Kidney tubule cell (primary cell): ENCODE measurements at regions not wholly inside any gene's neighbourhood (a gene's known extent, or its start where the extent isn't known, plus 50 kb on each side); places are given as distances from the start of the nearest gene placed in this dataset.
"Not testable (repeated sequence)": the region's sequence is repeated elsewhere in the genome, so short reads cannot be mapped to it uniquely, and the experiment has no call there.

Source experiments
- DNase-seq: peaks from one replicate; pipeline ENCODE4 v3.0.0-alpha.2; 2018; ENCODE audit warnings: low spot score

DNA sequence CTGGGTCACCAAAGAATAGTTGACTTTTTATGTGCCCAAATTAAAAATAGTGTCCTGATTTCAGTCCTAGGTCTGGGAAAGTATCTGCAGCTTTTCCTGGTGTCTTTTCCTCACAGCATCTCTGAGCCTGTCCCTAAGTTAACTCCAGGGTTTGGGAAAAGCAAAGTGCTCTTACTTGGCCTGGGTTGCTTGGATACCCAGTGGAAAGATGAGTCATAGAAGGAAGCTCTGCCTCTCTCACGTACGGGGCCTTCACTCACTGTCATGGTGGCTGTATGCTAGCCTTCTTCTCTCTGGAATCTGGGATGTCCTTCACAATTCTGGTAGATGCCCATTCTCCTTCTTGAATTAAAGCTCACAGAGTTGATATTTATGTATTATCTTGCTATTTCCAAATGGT is 607.3 kb downstream of the ANKRD50 start:
- peak; percentile 50 for DNase-seq

DNA sequence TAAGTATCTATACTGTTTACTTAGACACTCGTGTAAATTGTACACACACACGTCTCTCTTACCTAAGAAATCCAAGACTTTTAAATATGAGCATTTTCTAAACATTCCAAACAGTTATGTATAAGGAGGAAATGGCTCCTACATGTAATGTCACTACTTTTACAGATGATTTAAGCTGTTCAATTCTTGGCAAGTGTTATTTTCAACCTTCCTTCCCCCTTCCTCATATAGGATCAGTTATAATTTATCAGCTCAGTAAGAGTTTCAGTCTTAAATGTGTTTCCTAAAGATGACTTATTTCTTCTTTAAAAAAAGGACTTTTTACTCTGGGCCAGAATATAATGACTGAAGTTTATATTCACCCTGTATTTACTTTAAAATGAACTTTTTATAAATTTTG is 601.1 kb downstream of the ANKRD50 start:
- DNase-seq = no peak

DNA sequence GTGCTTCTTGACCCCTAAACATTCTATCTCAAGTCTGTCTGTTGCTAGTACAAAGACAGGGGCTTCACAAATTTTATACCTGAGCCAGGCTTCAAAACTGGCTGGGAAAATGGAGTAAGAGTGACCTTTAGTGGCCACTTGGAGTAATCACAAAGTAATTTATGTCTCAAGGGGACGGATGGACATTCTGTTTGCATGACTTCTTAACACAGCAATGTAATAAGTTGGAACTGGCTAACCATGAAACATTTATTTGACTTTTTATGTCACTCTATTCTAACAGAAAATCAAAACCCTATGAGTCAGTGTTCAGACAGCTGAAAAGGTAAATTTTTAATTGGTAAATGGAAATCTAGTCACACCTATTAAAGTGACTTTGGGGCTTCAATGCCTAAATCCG is 600.6 kb downstream of the ANKRD50 start:
- DNase-seq = peak; percentile 83

DNA sequence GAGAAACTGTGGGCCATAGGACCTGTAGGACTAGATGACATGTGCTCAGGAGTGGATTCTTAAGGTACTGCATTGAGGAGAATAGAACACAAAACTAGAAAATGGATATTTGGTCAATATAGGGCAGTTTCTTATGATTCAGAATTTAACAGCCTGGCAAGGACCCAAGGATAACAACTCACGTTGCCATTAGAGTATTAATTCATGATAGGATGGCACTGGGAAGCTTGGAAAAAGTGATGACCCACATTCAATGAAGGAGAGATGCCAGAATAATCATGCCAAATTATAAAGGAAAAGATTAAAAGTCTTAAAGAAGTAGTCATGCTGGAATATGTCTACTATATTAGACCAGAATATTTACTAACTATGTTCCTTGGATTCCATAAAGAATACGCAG is 594.5 kb downstream of the ANKRD50 start:
- DNase-seq = no peak

DNA sequence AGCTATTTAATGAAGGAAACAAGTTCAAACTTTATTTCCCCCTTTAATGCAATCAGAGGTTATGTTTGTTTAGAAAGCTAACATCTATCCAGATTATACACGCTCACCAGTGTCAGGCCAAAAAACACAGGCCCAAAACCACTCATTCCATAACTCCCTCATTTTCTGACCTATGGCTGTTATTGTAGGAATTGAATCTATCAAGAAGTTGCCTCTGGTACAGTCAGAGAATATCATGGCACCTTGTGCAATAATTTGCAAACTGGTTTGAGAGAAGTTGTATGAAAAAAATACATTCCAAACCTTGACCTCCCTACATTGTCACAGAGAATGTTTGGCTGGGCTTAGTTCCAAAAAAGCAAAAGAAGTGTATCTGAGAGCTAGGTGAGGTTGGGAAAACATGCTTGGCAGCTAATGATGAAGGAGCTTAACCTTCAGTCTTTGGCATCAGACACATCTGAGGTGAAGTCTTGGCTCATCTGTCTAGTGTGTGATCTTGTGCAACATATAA is 591.0 kb downstream of the ANKRD50 start:
- DNase-seq = peak; percentile 32

DNA sequence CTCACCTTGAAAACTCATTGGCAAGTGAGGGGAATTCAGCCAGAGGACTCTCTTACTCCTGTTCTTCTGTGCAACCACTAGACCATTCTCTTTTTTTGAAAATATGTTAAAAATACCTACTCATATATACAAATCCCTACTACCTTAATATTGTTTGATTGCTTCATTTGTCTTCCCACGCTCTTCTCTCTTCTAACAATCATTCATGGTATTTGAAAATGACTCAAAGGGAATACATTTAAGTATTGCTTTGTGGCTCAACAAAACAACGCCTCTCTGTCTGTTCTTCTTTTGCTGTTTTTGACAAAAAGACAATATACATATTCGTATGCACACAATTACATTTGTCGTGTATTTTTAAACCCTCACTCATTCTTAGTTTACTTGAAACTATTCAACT is 589.4 kb downstream of the ANKRD50 start:
- DNase-seq = no peak

DNA sequence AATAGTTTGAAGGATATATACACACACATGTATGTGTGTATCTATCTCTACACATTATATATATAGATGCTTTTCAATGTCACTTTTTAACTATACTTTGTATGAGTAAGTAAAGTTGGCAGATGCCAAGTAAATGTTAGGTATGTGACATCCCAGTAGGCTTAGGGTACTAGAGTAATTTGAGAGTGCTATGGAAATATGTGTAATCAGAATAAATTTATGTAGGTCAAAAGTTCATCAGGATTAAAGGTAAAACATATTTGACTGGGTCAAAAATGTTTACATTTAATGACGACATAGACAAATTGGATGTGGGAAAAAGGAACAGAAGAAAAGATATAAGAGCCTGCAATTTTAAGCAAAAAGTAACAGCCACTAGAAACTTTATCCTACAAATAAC is 588.8 kb downstream of the ANKRD50 start:
- DNase-seq = no peak

DNA sequence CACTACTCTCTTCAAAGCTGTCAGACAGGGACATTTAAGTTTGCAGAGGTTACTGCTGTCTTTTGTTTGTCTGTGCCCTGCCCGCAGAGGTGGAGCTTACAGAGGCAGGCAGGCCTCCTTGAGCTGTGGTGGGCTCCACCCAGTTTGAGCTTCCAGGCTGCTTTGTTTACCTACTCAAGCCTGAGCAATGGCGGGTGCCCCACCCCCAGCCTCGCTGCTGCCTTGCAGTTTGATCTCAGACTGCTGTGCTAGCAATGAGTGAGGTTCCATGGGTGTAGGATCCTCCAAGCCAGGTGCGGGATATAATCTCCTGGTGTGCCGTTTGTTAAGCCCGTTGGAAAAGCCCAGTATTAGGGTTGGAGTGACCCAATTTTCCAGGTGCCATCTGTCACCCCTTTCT is 581.2 kb downstream of the ANKRD50 start:
- not testable (repeated sequence) for DNase-seq

DNA sequence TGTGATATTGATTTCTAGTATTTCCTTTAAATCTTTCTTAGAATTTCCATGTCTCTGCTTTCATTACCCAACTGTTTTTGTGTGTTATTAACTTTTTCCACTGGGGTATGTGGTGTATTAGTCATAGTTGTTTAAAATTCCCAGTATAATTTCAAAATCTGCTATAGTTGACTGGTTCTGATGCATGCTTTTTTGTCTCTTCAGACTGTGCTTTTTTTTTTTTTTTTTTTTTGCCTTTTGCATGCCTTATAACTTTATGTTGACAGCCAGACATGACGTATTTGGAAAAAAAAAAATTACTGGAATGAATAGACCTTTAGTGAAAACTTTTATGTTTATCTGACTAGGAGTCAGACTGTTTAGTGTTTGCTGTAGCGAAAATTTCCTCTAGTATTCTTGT is 580.4 kb downstream of the ANKRD50 start:
- DNase-seq = peak; percentile 30

DNA sequence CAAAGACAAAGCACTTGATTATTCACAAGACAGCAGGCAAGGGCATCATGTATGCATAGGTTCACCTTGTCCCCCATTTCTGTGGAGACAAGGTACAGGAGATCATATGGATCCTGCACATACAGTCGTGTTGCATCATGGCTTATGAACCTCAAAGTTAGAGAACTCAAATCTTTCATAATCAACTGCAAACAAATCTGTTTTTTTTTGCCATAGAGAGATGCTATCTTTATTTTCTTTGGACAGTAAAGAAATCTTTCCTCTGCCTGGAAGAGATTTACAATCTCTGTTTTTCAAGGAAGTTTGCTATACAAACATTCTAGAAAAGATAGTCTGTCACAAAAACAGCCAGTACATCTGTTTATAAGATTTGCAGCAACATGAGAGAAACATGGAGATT is 578.8 kb downstream of the ANKRD50 start:
- DNase-seq = no peak

DNA sequence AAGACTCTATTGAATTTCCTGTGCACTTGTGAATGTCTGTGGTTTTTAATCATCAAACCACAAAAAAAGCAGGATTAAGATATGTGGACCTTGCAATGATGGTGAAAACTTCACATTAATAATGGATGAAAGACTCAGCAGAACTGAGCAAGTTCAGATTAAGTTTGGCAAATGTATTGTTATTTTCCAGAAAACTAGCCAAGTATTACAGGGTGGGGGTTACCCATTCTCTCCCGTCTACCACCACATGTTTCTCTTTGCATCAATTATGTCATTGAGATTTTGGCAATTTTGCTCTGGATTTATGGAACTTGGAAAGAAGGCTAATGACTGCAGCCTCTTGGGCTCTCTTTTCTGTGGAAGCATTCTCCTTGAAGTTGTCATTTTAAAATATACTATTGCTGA is 577.1 kb downstream of the ANKRD50 start:
- peak; percentile 37 for DNase-seq

DNA sequence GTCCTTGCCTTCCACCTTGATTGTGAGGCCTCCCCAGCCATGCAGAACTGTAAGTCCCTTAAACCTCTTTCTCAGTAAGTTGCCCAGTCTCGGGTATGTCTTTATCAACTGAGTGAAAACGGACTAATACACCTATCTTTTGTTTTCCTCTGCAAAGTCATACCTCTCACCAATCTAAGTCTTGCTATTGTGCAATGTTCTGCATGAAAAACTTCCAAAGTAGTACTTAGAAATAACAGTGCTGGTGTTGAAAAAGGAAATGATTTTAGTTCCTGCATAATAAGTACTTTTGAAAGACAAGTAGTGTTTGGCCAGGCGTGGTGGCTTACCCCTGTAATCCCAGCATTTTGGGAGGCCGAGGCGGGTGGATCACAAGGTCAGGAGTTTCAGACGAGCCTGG is 573.5 kb downstream of the ANKRD50 start:
- peak; percentile 8 for DNase-seq

DNA sequence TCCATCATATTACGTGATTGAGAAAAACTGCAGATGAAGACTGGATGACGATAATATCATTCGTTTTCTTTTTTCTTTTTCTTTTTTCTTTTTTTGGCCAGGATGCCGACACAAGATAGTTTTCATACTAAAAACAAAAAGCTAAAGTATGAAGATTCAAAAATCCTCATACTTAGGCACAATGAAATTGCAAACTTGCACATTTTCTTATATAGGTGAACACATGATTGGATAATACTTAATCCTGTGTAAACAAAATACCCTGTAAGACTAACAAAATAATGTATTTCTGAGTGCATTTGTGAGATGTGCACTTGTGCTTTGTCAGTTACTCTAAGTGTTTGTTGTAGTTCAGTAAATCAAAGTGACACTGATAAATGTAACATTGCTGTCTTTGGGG is 568.9 kb downstream of the ANKRD50 start:
- no peak for DNase-seq

DNA sequence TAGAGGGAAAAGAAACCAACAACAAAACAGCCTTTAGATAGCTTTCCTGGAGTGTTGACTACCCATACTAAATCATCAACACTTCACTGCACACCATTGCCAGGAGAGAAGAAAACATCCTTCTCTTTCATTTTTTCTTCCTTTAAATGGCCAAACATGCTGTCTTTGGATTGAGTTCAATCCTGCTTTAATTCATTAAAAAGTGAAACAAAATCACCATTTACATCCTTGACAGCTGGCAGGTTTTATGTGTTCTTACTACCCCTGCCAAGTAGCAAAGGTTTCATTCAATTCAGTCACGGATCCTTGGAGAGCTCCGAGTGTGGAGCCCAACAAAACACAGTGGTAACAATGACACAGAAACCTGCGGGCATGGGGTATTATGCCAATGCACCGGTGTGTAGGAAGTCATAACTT is 568.3 kb downstream of the ANKRD50 start:
- DNase-seq = peak; percentile 45

DNA sequence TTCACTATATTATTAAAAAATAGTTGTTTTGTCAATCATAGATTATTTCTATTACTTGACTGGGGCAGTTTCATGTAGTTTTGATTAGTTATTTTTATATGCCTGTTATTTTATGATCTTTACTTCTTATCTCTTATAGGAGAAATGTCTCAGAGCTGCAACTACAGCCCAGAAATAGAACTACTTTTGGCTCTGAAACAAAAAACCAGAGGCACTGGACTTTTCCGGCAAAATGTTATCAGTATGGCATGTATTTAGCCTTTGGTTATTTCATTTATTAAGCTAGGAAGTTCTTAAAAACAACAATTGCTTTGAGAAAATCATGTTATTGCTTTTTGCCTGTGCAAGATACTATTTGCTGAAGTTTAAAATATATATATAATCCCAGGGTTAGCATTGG is 566.5 kb downstream of the ANKRD50 start:
- no peak for DNase-seq

DNA sequence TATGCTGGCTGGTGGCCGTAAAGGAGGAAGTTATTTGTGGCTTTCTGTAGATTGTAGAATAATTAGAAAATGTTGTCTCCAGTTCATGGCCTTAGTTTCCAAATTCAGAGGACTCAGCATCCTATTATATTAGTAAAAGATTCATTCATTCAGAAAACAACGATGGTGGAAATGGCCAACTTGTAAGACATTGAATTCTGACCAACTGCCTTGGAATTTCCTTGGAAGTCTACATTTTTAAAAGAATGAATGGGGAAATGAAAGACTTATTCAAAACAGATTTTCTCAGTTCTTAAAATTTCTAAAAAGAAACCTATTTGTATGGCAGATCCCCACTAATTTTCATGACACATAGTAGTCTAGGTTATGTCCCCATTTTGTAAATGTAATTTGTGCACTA is 561.5 kb downstream of the ANKRD50 start:
- no peak for DNase-seq

DNA sequence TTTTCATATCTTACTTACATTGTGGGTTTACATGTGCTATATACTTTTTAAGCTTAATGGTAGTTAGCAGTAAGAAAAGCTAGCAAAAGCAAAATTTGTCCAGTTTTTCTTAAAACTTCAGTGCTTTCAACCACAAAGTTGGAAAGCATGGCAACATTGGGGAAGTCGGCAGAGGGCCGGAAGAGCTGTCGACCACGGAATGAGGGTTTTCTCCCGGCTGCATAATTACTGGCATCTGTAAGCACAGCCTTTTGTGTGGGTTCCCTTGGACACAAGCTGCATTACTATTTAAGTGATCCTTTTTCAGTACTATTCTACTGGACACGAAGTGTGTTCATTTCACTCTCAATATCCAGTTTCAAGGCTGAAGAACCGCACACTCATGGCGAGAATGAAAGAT is 560.4 kb downstream of the ANKRD50 start:
- DNase-seq = no peak

DNA sequence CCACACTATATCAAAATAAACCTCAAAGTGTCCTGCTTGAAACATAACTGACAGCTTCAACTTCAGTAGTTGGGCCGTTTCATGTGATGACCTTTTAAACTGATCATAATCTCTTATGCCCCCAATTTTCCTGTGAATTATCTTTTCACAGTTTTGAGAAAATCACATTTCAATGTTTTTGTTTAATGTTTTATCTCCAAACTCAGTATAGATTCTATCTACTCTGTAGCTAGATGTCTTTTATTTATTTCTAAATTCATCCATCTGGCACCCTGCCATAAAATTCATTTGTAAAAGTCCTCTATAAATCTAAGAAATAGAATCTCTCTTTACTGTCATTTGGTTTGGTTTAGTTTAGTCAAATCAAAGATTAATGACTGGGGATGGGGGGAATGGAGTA is 557.3 kb downstream of the ANKRD50 start:
- DNase-seq = no peak

DNA sequence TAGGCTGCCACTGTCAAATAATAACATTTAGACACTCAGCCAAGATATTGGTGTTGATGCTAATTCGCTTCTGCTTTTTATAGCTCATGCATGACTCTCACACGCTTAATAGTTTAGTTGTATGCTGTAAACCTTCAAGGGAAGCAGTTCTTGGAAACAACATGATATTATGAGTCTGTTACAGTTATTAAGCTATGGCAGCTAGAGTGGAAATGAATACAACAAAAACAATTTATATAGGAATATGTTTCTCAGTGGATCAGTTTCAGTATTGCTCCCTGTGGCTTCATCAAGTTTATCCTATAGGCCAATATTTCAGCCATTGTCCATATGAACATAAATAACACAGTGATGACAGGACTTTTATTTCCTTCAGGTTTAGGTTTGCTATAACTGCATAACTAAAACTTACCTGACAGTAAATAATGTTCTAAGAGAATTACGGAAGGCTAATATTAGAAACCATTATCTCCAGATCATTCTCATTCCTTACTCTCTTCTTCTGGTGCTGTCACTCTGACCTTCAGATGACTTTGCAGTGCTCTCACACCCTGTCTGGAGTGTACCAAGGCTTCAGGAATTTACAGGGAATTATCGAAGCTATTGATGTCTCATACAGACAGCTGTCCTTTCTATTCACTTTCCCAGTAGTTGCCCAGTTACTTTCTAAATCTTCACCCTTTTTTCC is 555.0 kb downstream of the ANKRD50 start:
- DNase-seq = no peak

DNA sequence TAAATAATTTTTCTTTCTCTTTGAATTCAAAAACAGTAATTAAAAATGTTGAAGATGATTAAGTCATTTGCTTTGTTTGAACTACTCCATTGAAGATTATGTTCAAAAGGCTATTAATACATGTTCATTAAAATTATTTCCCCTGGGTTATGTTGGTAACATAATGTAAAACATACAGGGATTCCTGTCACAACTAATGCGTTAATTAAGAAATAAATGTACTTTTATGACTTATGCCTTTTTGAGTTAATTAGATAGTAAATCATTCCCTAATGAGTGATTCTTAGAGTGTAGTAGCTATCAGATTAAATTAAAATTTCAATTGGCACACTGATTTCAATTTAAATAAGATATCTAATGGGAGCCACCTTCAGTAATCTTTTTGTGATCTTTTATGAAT is 549.1 kb downstream of the ANKRD50 start:
- DNase-seq = no peak

DNA sequence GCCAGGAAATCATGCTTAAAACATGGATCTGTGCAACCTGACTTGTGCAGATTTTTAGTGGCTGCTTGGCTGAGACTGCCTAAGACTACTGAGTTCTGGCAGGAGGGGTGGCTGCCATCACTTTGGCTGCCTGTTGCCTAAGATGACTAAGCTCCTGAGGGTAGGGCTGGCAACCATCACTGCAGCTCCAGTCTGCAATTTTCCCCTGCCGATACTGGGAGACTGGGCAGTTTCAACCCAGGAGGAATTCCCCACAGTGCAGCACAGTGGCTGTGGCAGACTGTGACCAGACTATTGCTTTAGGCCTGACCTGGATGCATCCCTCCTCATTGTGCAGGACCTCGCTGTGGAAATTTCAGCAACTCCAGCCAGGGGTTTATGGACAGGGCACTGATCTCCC is 544.9 kb downstream of the ANKRD50 start:
- no peak for DNase-seq

DNA sequence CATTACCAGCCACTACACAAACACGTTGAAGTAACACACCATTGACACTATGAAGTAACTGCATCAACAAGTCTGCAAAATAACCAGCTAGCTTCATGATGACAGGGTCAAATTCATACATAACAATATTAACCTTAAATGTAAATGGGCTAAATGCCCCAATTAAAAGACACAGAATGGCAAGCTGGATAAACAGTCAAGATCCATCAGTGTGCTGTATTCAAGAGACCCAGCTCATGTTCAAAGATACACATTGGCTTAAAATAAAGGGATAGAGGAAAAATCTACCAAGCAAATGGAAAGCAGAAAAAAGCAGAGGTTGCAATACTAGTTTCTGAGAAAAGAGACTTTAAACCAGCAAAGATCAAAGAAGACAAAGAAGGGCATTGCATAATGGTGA is 543.0 kb downstream of the ANKRD50 start:
- not testable (repeated sequence) for DNase-seq

DNA sequence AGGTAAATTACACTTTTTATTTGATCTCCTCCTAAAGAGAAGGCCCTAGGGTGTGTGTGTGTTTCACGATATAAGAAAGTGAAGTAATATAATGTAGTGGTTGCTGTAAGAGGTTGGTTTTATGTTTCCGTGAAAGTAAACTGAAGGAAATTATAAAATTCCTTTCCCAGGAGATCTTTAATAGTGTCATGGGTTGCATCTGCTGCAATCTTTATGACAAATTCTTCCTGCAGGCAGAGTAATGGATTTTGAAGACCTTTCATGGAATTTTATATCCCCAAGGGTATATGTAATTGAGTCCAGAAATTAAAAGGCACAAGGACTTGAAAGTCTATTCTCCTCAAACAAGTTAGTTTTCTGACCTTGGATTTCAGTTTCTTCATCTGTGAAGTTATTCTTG is 538.6 kb downstream of the ANKRD50 start:
- no peak for DNase-seq

DNA sequence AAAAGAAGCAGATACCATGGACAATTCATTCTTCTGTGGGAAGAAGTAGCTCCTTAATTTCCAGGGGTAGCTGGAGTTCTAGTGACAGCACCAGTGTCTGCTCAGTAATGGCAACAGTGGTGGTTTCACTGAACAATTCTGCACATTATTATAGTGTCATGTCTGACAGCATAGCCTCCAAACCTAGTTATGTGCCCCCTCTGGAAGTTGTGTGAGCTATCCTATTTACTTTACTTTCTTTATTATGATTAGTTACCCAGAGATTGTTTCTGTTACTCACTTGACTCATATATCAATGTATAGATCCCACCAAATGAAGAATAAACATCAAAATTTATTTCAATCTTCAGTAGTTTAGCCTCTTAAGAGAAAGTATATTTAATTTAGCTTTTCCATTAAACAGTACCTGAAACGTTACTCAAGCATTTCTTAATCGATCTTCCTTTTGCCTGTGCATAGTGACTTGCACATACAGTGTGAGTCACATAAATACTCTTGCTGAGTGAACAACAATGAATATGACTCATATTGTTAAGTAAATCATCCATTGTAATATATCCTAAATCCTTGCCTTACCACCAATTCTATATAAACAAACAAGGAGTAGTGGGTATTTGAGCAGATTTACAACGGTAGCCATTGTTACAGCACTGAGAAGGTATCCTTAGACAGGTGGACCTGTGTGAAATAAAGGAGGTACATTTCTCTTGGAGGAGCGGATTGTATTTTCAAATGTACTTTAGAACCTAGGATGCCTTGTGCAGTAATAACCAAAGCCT is 534.7 kb downstream of the ANKRD50 start:
- DNase-seq = peak; percentile 76
